ENCODE measurements at regions not wholly inside any gene's neighbourhood (a gene's known extent, or its start where the extent isn't known, plus 50 kb on each side); places are given as distances from the start of the nearest gene placed in this dataset.

GRCh38 chr9:79145442-79145841 lies 426.3 kb upstream of the TLE4 start:
- Histone ChIP-seq H3K27me3 (ENCODE audit: insufficient read depth, low read length, poor library complexity, severe bottlenecking) (no peaks in the 10 kb centered on the region), H3K4me1 (ENCODE audit: insufficient read depth, low read length, poor library complexity, severe bottlenecking) (peaks cover 6% of the 10 kb centered on the region)

GRCh38 chr9:79149585-79149984 lies 422.2 kb upstream of the TLE4 start:
- Histone ChIP-seq H2AFZ (ENCODE audit: low read length) (no peak overlapping the region), H3K27me3 (ENCODE audit: insufficient read depth, low read length, poor library complexity, severe bottlenecking) (no peaks in the 10 kb centered on the region), H4K20me1 (ENCODE audit: insufficient read depth, low read length, poor library complexity, severe bottlenecking) (no peaks in the 10 kb centered on the region), H3K79me2 (ENCODE audit: insufficient read depth, low read length) (no peaks in the 10 kb centered on the region), H3K9me3 (ENCODE audit: insufficient read depth, low read depth, low read length) (no peaks in the 10 kb centered on the region), H3K4me2 (ENCODE audit: low read depth, low read length, poor library complexity, severe bottlenecking) (no peak overlapping the region), H3K4me3 (ENCODE audit: low read length, poor library complexity, severe bottlenecking) (no peak overlapping the region), H3K4me1 (ENCODE audit: insufficient read depth, low read length, poor library complexity, severe bottlenecking) (peaks cover 7% of the 10 kb centered on the region), H3K9ac (ENCODE audit: low read depth, low read length, poor library complexity, severe bottlenecking) (no peak overlapping the region), H3K9me2 (replicated peaks; ENCODE audit: low read depth, low read length) (no peaks in the 10 kb centered on the region), H3F3A (ENCODE audit: low read depth) (no peaks in the 10 kb centered on the region), H3K36me3 (ENCODE audit: insufficient read depth, low read length) (no peaks in the 10 kb centered on the region)
- TF ChIP-seq EZH2phosphoT487 (IDR thresholded peaks at IDR 0.05; ENCODE audit: borderline replicate concordance) (no peak), CTCF (conservative IDR thresholded peaks at IDR 0.05; ENCODE audit: low read length) (no peak)

More at GRCh38 chr9:79145442-79145841, 426.3 kb upstream of the TLE4 start:
- TF ChIP-seq EZH2phosphoT487 (IDR thresholded peaks at IDR 0.05; ENCODE audit: borderline replicate concordance) (no peak), CTCF (conservative IDR thresholded peaks at IDR 0.05; ENCODE audit: low read length) (no peak)
- Histone ChIP-seq H3K36me3 (ENCODE audit: insufficient read depth, low read length) (no peaks in the 10 kb centered on the region), H3F3A (ENCODE audit: low read depth) (no peaks in the 10 kb centered on the region), H3K4me3 (ENCODE audit: low read length, poor library complexity, severe bottlenecking) (no peak overlapping the region), H3K9ac (ENCODE audit: low read depth, low read length, poor library complexity, severe bottlenecking) (no peak overlapping the region), H4K20me1 (ENCODE audit: insufficient read depth, low read length, poor library complexity, severe bottlenecking) (no peaks in the 10 kb centered on the region), H3K9me2 (replicated peaks; ENCODE audit: low read depth, low read length) (no peaks in the 10 kb centered on the region), H3K79me2 (ENCODE audit: insufficient read depth, low read length) (no peaks in the 10 kb centered on the region), H3K9me3 (ENCODE audit: insufficient read depth, low read depth, low read length) (no peaks in the 10 kb centered on the region), H2AFZ (ENCODE audit: low read length) (no peak overlapping the region), H3K4me2 (ENCODE audit: low read depth, low read length, poor library complexity, severe bottlenecking) (no peak overlapping the region)

- TF ChIP-seq CTCF (conservative IDR thresholded peaks at IDR 0.05; ENCODE audit: low read length) (no peak), EZH2phosphoT487 (IDR thresholded peaks at IDR 0.05; ENCODE audit: borderline replicate concordance) (no peak)
- H3K9me2 ChIP-seq (replicated peaks; ENCODE audit: low read depth, low read length): no peaks in the 10 kb centered on the region
- no peak overlapping the region for H2AFZ ChIP-seq (ENCODE audit: low read length)
- H3K9me3 ChIP-seq (ENCODE audit: insufficient read depth, low read depth, low read length): no peaks in the 10 kb centered on the region
- no peaks in the 10 kb centered on the region for H3K27me3 ChIP-seq (ENCODE audit: insufficient read depth, low read length, poor library complexity, severe bottlenecking)
- no peaks in the 10 kb centered on the region for H3F3A ChIP-seq (ENCODE audit: low read depth)
- no peak overlapping the region for H3K4me3 ChIP-seq (ENCODE audit: low read length, poor library complexity, severe bottlenecking)
- H4K20me1 ChIP-seq (ENCODE audit: insufficient read depth, low read length, poor library complexity, severe bottlenecking): no peaks in the 10 kb centered on the region
- H3K4me2 ChIP-seq (ENCODE audit: low read depth, low read length, poor library complexity, severe bottlenecking): no peak overlapping the region
- no peak overlapping the region for H3K9ac ChIP-seq (ENCODE audit: low read depth, low read length, poor library complexity, severe bottlenecking)
- no peaks in the 10 kb centered on the region for H3K79me2 ChIP-seq (ENCODE audit: insufficient read depth, low read length)
- peaks cover 7% of the 10 kb centered on the region for H3K4me1 ChIP-seq (ENCODE audit: insufficient read depth, low read length, poor library complexity, severe bottlenecking)
- H3K36me3 ChIP-seq (ENCODE audit: insufficient read depth, low read length): no peaks in the 10 kb centered on the region
Observed at GRCh38 chr9:79151791-79152190, 420.0 kb upstream of the TLE4 start.
